NCI-H128 (cell line): ENCODE measurements at regions not wholly inside any gene's neighbourhood (a gene's known extent, or its start where the extent isn't known, plus 50 kb on each side); places are given as distances from the start of the nearest gene placed in this dataset.

Experiments
- DNase-seq: peaks from one replicate; lab custom pipeline; 2025; ENCODE audit not compliant: unreplicated experiment; lab: John Stamatoyannopoulos, UW

DNA sequence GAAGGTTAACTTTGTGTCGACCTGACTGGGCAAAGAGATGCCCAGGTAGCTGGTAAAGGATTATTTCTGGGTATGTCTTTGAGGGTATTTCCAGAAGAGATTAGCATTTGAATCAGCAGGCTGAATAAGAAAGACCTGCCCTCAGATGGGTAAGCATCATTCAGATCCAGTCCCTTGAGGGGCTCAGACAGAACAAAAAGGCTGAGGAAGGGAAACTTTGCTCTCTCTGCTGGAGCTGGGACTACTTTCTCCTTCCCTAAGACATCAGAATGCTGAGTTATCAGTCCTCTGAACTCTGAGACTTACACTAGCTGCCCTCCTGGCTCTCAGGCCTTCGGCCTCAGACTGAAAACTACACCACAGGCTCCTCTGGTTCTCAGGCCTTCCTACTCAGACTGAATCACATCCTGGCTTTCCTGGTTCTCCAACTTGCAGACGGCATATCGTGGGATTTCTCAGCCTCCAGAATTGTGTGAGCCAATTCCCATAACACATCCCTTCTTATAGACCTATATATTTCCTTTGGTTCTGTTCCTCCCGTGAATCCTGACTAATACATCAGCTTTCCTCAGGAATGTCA is 982.9 kb downstream of the TUSC7 start:
- no peak for DNase-seq

- no peak for DNase-seq
Observed at GRCh38 chr3:117695321-117695720, 985.7 kb downstream of the TUSC7 start.

DNA sequence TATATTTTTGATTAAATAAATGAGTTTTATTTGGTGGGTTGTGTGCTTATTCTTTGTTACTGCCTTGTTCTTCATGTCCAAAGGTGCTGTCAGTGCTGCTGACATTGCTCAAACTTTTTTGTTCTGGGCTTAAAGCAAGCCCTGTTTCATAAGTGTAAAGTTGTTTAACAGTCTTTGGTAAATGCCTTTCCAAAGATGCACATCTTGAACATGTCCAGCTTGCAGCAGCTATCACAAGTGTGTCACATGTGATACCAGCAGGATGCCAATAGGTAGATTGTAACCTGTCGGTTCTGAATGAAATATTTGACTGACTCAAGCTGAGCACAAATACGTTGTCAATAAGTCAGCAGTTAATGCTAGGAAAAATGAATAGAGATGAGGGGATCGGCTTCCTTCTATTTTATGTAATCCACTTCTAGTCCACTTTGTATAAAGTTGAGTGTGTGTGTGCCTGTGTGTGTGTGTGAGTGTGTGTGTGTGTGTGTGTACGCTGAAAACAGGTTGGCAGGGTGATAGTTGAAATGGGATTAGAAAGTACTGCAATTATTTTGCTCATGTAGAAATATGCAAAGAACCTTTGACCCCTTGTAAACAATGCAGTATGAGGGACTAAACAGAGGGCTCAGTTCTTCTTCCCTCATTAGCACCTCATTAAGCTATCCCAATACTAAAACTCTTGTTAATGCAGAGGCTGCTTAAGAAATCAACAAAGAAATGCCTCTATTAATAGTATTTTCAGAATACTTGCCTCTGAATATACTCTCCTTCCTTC is 986.5 kb downstream of the TUSC7 start:
- no peak for DNase-seq

GRCh38 chr3:117696851-117697407 is 987.4 kb downstream of the TUSC7 start:
- DNase-seq = no peak

DNA sequence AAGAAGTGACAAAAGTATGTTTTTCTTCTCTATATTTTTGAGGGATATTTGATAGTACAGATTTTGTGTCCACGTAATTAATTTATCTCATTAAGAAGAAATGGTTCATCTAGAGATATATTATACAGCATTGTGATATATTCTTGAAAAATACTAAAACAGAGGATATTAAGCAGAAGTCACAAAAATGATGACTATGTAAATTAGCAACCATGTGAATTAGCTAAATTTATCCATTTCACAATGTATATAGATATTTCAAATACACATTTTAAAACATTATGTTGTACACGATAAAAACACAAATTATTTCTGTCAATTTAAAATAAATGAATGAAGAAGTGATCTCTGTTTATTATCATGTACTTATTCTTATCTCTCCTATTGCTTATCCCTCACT is 989.5 kb downstream of the TUSC7 start:
- no peak for DNase-seq

DNA sequence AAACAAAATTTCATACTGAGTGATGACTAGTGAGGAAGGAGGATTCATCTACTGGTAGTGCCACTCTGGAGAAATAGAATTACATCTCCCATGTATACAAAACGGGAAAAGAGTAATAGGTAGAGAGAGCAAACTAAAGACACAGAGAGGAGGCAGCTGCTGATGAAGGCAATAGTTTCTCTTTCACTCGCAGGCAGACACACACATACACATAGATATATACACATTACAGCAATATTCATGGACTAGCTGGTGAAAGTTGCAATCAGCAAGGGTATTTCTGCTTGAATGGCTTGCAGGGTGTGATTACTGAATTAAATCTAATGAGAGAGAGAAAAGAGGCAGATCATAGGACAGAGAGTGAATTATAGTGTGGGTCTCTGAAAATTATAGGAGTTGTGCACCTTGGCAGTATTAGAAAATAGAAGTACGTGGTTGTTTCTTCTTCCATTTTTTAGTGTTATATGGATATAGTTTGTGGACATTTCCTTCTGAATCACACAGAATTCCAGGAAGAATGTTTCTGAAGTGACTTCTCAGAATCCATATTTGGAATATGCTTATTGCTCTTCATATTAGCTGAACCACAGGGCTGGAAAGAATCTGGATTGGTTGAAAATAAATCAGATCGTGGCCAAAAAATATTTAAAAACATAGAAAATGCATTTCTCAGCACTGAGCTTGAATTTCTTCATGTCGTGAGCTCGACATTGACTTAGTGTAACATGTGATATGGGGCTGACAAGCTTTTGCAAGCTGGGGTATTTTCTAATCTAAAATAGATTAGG is 991.2 kb downstream of the TUSC7 start:
- DNase-seq = no peak

DNA sequence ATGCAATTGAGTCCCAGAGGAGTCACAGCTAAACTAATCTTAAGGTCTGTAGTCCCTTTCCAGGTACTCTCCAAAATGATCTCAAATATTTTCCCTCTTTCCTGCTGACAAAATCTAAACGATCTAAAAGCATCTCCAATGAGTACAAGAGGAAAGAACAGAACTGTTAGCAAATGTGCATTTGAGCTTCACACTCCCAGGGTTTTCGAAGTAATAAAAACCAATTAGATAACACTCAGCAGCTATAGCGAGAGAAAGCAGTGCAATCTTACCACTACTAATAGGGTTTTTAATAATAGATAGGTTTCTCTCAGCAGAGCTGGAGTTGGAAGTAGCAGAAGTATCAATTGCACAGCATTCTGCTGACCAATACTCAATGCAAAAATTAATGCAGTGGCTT is 995.4 kb downstream of the TUSC7 start:
- no peak for DNase-seq

DNA sequence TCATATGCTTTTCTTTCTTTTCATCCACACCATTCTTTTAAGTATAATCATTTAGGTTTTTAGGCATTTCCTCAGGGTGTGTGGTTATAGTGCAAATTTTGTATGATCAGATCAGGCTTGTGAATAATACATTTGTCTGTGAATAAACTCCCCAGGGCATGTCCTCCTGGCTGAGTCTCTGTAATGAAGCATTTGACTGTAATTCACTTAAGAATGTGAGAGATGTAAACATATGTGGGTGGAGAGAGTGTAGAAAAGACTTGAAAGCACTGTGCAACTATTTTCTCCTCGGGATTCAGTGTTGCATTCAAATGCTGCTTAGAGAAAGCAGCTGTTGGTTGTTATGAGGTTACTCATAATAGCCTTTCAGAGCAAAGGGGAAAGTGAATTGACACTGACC is 996.5 kb downstream of the TUSC7 start:
- no peak for DNase-seq

GRCh38 chr3:117706756-117707155 is 997.2 kb downstream of the TUSC7 start:
- no peak for DNase-seq

DNA sequence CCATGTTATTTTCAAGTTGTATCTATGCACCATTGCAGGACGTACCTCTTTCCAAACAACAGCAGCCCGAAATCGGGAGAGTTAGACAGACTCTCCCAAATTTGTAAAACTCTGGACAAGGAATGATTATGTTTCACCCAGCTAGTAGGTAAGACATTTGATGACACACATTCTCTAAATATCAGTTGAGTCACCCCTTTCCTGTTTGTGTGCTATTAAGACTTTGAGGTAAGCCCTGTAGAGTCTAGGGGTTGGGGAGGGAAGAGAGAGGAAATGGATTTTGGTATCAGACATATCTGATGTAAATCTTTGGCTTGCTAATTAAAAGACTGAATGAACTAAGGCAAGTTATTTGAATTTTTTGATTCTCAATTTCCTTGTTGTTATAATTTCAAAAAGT is 999.0 kb downstream of the TUSC7 start:
- no peak for DNase-seq

GRCh38 chr3:117709108-117709507 is 999.5 kb downstream of the TUSC7 start:
- no peak for DNase-seq

GRCh38 chr3:117710501-117710900 is 1000.9 kb downstream of the TUSC7 start:
- DNase-seq = no peak

GRCh38 chr3:117719316-117719926 is 1009.8 kb downstream of the TUSC7 start:
- DNase-seq = no peak

DNA sequence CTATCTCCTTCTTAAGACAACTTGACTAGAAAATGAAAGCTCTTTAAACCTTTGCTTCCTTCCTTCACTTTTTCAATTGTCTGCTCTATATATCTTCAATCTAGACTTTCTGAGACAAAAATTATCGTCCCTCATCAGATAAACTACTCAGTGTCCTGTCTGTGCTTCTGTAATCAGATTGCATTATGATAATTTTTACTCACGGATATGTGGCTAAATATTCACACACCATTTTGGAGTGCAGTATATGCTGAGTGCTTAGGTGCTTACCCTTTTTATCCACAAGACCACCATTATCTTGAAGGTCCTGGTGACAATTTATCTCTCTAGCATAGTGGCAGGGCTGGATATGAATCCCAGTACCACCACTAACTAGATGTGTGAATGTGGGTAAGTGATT is 1012.3 kb downstream of the TUSC7 start:
- DNase-seq = no peak

DNA sequence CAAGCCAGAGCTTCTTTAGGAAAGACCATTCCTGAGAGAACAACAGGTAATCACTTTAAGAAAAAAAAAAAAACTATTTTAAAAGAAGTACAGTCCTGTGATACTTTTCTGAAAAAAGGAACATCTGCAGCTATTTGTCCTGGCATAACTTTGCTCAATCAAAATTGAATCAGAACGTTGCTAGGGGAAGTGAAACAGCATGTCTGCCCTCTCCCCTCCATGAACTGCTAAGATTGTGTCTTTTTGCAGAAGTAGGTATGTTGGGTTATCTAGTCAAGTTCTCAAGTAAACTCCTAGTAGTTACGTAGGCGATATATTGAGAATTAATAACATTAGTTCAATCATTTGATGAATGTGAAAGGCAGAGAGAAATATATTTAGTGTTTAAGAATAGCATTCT is 1013.3 kb downstream of the TUSC7 start:
- DNase-seq = no peak

- no peak for DNase-seq
Observed at GRCh38 chr3:117723825-117724224, 1014.2 kb downstream of the TUSC7 start.

- no peak for DNase-seq
Observed at GRCh38 chr3:117725314-117725713, 1015.7 kb downstream of the TUSC7 start.

DNA sequence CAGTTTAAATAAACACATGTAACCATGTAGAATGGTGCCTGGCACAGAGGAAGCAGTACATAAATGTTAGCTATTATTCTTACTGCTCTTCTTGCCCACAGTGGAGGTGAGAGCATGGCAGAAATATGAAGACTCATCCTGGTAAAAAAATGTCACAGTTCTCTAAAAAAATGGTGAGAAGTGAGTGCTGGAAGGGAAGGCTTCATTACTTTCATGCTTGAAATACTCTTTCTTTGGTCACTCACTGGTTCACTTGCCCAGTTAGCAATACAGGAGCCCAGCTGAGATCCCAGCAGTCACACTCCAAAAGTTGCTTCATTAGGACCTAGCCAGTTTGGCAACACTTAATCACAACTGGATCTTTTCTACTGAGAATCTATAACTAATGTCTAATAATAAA is 1017.2 kb downstream of the TUSC7 start:
- no peak for DNase-seq

DNA sequence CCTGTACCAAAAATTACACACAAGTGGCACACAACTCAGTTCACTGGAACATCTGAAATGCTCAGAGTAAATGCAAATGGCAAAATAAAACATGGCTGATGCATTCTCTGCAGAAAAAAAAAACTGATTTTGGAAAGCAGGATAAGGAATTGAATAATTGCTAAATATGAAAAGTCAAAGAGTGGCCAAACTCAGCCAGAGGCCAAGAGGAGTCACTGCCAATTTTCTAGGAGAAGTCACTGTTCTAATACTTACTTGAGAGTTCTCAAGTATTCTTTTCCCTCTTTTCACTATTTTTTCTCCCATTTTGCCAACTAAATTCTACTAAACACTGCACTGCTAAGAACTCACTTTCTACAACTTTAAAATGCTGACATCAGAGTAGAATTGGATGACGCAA is 1018.6 kb downstream of the TUSC7 start:
- no peak for DNase-seq

DNA sequence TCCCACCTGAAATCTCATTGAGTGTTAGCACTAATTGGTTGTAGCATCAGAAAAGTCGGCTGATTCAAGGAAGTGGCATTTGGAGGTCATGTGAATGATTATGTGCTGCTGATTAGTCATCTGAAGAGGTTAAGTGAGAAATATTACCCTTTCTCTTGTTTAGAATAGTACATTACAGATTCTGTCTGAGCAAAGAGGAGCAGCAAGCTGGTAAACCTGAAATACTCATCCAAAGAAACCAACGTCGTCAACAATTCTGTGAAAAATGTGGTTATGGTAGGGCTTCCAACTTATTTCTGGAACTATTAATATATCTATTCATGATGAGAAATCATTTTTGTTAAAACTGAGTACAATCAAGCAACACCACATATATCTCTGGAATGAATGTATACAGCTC is 1024.9 kb downstream of the TUSC7 start:
- DNase-seq = no peak

GRCh38 chr3:117735481-117736101 is 1026.0 kb downstream of the TUSC7 start:
- no peak for DNase-seq
